ENCODE measurements at regions not wholly inside any gene's neighbourhood (a gene's known extent, or its start where the extent isn't known, plus 50 kb on each side); places are given as distances from the start of the nearest gene placed in this dataset.

DNA sequence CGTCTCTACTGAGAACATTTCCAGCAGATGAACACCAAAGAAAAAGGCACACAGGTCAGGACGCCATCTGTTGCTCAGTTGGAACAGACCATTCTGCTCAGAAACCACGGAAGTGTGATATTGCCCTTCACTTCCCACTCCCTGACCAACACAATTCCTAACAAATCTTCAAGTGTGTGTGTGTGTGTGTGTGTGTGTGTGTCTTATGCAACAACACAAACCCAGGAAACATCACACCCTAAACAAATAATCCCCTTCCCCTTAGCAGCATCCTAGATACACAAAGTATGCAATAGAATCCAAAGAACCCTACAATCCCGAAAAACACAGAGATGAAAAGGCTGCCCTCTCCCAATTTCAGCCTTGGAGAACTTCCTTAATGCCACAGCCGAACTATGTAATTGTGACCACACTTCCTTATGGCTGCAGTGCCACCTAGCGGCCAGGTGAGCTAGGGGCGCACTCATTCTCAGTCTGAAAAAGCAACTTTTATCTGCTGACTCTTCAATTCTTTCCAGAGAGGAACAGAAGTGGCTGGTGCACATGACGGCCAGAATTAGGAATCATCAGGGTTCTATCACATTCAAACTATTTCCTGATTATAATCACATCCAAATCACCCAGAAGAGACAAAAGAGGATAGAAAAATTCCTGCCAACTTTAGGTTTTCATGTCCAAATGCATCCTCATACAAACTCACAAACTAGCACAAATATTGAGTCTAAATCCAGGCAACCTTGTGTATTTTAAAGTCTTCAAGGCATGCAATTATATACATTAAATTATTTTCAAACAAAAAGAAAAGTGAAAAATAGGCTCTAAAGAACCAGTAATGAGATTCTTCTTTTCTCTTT, 164.9 kb downstream of the DHX15 start:
- DNase-seq (ENCODE audit: low spot score), result peak; percentile 84

DNA sequence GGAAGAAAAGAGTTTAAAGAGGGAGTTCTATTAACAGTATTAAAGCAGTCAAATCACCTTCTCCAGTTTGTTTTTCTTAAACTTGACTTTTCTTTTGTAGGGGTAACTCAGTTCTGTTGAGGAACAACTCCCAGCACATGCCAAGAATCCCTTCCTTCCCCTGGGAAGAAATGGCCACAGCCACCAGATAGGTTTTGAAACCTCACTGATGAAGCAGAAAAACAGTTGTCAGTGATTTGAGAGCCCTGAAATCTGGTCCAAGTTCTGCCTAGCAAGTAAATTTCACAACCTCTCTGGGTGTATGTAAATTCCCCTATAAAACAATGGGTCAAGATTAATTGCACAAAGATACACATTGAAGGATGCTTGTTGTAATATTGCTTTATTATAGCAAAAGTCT, 167.1 kb downstream of the DHX15 start:
- DNase-seq (ENCODE audit: low spot score), result no peak

DNA sequence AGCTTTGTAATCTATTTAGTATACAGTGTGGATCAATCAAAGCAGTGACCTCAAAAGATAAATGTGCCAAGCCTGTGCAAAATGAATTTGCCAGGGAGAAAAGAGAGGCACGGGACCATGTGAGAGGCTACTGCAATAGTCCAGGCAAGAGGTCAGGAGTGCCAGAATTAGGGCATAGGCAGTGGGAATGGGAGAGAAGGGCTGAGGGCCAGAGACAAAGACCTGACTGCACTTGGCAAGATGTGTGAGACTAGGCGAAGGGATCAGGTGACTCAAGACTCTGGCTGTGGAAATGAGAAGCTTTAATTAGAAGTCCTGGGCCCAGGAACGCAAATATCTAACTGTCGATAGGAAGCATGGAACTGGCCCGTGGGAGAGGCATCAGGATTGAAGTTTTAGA, 168.1 kb downstream of the DHX15 start:
- DNase-seq (ENCODE audit: low spot score), result no peak

DNA sequence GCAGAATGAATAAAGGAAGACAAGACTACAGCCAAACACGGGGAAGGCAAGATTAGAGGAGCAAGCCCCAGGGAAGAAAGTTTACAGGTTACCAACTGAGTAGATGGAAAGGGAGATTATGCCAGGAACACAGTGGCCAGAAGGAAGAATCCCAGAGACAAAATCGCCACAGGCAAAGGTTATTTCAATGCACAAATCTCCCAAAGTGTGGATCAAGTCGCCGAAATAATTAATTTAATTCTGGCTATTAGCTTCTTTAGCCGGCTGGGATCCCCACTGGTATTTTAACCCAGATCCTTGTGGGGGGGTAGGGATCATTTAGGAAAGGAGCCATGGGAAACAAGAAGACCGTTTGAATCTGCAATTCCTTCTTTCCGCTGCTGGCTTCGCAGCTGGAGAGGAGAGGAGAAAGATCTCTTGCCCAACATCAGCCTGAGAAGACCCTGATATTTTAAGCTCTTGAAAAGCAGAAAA, 171.0 kb downstream of the DHX15 start:
- DNase-seq (ENCODE audit: low spot score), result no peak

DNA sequence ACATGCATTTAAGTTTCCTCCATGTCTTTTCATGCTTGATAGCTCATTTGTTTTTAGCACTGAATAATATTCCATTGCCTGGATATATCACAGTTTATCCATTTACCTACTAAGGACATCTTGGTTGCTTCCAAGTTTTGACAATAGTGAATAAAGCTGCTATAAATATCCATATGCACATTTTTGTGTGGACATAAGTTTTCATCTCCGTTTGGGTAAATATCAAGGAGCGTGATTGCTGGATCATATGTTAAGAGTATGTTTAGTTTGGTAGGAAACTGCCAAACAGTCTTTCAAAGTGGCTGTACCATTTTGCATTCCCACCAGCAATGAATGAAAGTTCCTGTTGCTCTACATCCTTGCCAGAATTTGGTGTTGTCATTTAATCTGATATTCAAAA, 172.5 kb downstream of the DHX15 start:
- DNase-seq (ENCODE audit: low spot score), result no peak

DNA sequence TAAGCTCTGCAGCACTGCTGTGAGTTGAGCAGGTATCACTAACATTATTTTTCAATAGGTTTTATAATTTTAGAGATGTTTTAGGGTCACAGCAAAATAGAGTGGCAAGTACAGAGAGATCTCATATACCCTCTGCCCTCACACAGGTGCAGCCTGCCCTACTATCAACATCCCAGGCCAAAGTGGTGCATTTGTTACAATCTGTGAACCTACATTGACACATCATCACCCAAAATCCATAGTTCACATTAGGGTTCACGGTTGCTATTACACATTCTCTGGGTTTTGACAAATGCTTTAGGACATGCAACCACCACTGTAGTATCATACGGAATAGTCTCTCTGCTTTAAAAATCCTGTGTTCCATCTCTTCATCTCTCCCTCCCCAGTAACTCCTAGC, 173.1 kb downstream of the DHX15 start:
- DNase-seq (ENCODE audit: low spot score), result no peak

DNA sequence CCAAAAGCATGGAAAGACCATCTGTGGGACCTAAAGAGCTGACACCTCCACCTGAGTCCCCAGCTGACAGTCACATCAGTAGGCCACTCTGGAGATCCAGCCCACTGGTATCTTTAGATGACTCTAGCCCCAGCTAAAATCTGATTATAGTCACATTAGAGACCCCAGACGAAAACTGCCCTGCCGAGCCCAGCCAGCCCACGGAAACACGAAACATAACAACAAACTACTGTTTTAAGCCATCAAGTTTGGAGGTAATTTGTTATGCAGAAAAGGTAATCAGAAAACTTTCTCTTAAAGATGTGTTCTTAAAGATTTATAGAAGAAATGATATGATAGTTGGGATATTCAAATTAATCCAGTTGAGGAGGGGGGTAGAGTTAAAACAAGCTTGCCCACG, 175.7 kb downstream of the DHX15 start:
- no peak for DNase-seq (ENCODE audit: low spot score)

DNA sequence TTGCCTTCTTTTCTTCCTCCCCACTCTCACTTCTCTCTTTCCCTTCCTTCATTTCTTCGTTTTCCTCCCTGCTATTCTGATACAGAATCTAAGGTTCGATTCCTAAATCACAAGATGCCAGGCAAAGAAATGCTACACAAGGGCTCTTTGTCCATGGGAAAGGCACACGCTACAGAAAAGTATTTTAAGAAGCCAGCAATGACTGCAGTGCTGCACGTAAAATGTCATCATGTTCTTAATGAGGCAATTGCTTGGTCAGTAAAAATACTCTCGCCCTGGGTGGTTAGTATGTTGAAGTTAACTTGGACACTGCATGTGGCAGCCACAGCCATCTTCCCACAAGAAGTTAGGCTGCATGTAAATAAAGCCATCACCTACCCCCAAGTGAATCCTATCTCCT, 178.4 kb downstream of the DHX15 start:
- DNase-seq (ENCODE audit: low spot score), result no peak

DNA sequence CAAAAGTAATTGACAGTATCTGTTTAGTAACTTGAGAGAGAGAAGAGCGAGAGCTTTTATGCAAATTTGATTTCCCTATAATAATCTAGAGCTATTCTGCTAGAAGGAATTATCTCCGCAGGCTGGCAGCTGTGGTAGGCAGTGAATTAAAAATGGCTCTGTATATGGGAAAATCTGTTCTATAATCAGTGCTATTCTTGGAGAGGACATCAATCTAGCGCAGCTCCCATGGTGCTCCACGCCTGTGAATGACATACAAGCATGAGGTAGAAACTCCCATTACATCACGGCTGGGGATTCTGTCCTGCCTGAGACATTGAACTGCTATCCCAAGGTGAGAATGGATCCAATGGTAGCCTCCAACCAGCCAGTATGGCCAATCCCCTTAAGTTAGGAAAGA, 179.0 kb downstream of the DHX15 start:
- DNase-seq (ENCODE audit: low spot score), result no peak

DNA sequence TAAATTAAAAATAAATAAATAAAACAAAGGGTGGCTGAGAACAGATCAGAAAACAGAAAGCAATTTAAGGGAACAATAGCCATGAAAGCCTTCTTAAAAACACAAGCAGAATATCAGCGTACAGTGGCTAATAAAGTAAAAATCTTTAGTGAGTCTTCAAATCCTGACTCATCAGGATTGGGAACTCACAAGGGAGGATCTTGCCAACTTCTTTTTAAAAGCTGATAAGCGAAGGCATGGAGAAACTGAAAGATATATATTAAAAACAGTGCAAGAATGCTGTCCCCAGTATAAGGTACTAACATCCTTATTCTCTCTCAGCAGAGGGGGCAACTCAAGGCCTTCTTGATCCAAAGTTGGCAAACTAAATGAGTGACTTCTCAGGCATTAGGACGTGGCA, 180.1 kb downstream of the DHX15 start:
- DNase-seq (ENCODE audit: low spot score), result no peak

DNA sequence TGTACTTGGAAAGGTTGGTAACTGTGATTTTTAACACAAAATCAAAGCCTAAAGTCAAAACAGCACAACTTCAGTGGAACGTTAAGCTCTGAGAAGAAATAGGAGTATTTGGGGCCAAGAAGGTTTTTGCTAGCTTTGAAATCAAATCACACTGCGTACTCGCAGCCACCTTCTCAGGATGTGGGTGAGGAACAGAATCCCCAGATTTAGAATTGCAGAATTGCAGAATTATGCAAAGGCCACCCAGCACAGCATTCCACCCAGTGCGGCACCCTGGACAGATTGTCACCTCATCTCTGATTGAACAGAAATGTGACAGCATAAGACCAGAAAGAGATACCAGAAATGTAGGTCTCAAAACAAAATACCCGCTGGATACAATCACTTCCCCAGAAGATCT, 181.1 kb downstream of the DHX15 start:
- no peak for DNase-seq (ENCODE audit: low spot score)

DNA sequence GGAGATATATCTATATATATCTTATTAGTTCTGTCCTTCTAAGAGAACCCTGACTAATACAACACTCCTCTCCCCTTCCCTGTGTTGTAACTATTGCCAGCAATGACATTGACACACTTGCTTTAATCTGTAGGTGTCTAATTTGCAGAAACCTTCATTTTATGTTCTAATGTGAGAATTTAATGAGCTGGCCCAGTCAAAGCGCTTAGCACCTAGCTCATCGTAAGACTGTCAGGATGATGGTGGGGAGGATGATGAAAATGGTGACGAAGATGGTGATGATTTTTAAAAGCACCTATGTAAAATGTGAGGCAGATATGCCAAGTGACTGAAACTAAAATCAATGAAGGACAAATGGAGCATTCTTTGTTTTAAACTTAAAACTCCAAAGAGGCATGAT, 183.8 kb downstream of the DHX15 start:
- DNase-seq (ENCODE audit: low spot score), result no peak

DNA sequence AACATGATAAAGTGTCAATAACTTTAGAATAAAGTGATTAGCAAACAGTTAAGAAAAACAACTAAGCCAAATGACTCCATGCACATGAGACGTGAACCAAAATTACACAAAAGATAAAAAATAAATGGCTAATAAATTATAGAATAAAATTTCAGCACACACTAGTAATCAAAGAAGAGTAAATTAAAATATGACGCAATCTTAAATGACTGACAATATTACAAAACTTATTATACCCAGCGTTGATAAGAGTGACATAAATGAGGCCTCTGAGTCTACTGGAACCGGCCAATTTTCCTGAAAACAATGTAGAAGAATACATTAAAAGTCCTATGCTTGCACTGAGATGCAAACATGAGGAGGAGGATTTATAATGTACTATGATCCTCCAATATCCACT, 187.4 kb downstream of the DHX15 start:
- DNase-seq (ENCODE audit: low spot score), result no peak

DNA sequence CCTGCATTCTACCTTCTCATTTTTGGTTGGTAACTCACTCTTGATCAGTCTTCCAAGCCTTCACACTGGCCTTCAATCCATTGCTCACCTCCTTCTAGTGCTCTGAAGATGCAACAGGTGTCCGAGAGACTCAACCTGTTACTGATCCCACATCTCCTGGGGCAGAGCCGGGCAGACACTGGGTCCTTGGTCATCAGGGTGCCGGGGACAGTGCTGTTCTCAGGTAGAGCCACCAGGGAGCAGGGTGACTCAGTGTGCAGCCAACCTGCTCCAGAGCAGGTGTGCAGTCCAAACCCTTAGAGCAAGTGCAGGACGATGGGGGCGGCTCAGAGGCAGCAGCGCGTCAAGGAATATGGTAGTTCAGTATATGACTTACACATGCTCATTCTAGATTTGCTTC, 188.4 kb downstream of the DHX15 start:
- DNase-seq (ENCODE audit: low spot score), result peak; percentile 7

DNA sequence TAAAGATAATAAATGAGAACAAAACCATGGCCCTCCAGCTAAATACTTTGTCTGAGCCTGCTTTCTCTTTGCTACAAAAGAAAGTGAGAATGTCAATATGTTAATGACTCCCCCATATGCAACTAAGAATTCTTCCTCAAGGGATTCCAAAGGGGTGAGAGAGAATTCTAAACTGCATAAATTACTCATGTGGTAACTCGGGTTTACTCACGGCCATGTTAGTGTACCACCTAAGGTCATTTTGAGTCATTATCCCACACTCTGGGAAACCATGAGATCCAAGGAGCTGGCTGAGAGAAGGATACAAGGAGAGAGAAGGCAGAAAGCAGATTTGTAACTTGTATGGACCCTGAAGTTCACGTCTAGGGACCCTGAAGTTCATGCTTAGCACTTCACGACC, 190.3 kb downstream of the DHX15 start:
- no peak for DNase-seq (ENCODE audit: low spot score)

DNA sequence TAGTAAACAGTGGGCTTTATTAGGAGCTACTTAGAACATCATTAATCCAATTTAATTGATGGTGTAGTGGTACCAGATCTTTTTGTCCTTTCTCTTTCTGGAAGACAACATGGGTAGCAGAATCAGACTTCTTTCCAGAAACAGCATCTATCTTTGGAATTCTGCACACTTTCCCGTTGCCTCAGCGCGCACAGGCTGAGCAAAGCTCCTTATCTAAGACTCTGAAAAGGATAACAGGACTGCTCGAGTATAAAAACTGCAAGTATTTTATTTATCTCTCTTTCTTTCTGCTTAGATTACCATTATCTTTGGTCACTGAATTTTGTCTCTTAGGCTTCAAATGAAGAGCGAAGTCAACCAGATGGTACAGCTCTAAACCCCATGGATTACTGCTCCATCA, 191.7 kb downstream of the DHX15 start:
- no peak for DNase-seq (ENCODE audit: low spot score)

DNA sequence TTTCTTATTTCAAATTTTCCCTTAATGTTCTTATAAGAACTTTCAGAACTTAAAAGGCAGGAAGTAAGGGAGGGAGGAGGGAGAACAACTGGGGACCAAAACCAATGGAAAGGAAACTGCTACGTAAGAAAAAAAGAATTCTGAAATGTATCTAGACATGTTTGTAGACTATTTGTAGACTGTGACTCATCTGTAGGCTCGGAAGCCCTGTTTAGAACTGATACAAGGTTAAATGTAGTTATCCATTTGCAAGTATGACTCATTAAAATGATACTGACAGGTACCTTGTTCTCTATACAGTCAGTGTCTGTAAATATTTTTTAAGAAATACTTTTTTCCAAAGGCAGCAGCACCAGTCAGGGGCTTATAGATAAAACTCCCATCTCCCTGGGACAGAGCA, 202.0 kb downstream of the DHX15 start:
- DNase-seq (ENCODE audit: low spot score), result peak; percentile 18

DNA sequence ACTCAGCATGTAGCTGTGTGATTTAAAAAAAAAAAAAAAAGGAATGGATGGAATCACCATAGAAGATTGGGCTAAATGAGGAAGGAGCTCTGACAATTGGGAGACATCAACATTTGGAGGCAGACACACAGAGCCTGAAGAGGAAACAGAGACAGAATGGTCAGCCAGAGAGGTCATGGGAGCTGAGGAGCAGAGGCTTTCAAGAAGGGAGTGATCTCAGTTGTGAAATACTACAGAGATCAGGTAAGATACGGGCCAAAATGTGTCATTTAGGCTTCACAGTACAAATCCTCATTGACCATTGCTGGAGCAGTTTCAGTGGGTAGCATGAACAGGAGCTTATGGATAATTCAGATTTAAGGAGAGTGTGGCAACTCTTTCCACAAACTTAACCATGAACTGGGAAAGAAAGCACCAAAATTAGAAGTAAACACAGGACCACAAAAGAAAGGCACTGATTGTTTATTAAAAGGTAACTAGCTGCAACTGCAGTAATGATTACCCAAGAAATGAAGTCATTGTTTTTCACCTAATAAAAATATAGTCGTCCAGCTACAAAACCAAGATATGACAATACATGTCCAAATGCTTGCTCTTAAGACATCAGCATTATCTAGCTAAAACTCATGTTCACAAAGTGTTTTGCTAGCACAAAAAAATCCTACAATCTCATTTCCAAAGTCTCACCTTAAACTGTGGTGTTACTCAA, 203.2 kb downstream of the DHX15 start:
- DNase-seq (ENCODE audit: low spot score), result no peak

DNA sequence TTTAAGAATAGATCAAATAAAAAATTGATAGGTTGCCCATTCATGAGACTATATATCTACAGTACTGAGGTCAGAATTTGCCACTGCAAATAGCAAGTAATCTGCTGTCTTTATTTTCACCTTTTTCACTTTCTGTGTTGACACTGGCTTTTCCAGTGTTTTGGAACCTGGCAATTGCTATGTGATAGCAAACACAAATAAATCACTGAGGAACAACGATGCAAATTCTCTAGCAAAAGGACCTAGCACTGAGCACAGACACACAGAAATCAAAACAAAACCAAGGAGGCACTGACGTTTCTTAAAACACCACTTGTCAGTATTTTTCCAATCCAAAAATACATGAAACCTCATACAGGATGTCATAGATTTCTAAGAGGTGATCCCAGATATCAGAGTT, 210.7 kb downstream of the DHX15 start:
- no peak for DNase-seq (ENCODE audit: low spot score)

DNA sequence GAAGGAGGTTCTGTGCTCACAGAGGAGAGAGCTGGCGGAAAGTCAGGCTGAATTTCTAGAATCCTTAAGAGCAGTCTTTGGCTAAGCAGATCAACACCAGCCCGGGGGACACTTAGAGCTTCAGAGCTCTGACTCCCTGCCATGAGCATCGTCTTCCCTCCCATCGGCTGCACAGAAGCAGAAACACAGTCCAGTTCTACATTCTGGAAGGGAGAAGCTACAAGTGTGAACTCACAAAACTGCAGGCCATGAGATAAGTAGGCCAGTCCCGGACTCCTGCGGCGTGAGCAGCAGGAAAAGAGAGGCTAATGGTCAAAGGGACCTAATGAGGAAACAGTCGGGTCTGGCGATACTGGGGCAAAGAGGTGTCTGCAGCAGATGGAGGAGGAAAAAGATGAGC, 211.5 kb downstream of the DHX15 start:
- no peak for DNase-seq (ENCODE audit: low spot score)

DNA sequence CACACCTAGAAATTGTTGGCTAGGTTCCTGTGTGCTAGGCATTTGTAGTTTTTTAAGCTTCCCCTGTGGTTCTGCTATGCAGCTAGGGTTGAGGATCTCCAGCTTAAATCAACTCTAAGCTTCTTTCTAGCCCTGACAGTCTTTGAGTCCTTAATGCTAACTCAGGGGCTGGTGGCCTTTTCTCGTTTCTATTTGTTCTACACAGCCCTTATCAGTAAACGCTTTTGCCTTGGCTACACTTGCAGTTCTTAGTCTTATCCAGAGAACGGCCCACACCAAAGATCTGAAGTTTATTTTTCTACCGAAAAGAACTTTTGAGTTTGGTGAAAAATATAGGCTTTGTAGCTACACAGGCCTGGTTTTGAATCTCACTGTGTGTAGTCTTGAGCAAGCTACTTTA, 212.0 kb downstream of the DHX15 start:
- DNase-seq (ENCODE audit: low spot score), result no peak

DNA sequence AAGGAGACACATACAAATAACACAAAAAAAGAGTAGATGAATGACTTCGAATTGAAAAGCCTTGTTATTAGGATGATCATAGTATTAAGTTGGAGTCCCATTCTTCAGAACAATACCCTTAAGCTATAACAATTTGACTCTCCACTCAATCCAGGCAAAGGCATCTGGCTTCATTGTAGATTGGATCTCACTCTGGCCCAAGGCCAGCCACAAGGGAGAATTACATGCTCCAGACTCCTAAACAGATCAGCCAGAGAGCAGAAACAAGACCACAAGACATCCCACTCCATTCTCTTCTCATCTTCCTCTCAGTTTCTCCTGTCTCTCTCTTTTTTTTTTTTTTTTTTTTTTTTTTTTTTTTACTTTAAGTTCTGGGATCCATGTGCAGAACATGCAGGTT, 213.9 kb downstream of the DHX15 start:
- DNase-seq (ENCODE audit: low spot score), result no peak

DNA sequence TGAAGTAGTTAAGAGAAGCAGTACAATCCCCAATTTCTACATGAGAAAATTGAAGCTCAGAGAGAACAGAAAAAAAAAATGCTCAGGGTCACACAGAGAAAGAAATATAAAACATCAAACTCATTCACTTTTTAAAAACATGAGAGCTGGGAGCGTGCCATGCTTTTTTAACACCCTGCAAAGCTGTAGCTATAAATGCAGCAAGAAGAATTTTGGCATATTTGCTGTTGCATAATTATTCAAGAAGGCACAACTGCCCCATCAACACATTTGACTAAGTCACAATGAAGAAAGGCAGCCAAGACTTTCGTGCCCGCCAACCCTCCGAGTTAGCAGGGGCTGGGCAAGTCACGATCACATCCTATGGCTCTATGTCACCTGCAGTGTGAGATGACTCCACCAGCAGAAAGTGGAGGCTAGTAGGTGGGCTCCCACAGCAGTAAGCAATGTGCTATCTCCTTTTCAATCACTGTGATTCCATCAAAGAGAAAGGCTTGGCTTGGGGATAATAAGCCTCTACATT, 214.8 kb downstream of the DHX15 start:
- no peak for DNase-seq (ENCODE audit: low spot score)
